ENCODE measurements at regions not wholly inside any gene's neighbourhood (a gene's known extent, or its start where the extent isn't known, plus 50 kb on each side); places are given as distances from the start of the nearest gene placed in this dataset.
"Not testable (repeated sequence)": the region's sequence is repeated elsewhere in the genome, so short reads cannot be mapped to it uniquely, and the experiment has no call there.

DNA sequence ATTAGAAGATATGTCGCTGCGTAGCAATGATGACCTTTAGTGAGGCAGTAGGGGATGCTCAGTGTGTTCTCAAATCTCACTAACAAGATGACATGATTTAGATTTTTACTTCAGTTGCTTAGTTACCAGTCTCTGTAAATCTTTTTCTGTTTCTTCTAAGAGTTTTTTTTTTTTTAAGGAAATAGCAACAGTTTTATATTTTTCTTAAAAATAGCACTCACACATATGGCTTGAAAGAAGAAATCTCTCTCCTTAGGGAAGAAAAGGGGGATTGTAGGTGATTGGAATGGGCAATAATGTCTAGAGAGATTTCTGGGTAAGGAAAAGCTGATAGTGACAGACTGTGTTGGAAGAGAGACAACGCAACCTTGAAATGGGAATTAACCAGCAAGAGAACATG is 524.6 kb upstream of the ARPP21 start:
- no peak overlapping the region for H3K4me3 ChIP-seq (replicated peaks in 1 of 2; ENCODE audit: low read depth in 2 of 2, low read length in 2 of 2)
- TF ChIP-seq, protein P1, sequence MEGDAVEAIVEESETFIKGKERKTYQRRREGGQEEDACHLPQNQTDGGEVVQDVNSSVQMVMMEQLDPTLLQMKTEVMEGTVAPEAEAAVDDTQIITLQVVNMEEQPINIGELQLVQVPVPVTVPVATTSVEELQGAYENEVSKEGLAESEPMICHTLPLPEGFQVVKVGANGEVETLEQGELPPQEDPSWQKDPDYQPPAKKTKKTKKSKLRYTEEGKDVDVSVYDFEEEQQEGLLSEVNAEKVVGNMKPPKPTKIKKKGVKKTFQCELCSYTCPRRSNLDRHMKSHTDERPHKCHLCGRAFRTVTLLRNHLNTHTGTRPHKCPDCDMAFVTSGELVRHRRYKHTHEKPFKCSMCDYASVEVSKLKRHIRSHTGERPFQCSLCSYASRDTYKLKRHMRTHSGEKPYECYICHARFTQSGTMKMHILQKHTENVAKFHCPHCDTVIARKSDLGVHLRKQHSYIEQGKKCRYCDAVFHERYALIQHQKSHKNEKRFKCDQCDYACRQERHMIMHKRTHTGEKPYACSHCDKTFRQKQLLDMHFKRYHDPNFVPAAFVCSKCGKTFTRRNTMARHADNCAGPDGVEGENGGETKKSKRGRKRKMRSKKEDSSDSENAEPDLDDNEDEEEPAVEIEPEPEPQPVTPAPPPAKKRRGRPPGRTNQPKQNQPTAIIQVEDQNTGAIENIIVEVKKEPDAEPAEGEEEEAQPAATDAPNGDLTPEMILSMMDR (IDR thresholded peaks at IDR 0.05; ENCODE audit: low read depth, low read length) = no peak
- no peak for DNase-seq (ENCODE audit: low read depth in 2 of 2)

DNA sequence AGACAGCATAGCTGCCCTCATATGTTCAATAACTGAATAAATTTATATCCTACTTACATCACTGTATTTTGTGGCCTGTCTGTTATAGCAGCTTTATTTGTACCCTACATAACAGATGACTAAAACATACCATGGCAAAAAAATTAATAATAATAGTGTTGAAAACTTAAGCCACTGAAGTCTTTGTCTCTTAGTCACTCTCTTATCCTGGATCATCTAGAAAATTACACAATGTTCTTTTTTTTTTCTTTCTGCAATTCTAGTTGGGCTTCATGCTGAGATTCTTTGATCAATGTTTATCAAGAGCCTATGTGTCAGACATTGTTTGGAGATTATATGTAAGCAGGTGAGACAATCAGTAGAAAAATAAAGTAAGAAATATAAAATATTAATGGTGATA is 519.3 kb upstream of the ARPP21 start:
- TF ChIP-seq, protein P1 (IDR thresholded peaks at IDR 0.05; ENCODE audit: low read depth, low read length) = no peak
- peak in 1 of 2 donors; percentile 2 for DNase-seq (ENCODE audit: low read depth in 2 of 2)
- no peak overlapping the region for H3K4me3 ChIP-seq (replicated peaks in 1 of 2; ENCODE audit: low read depth in 2 of 2, low read length in 2 of 2)

GRCh38 chr3:35137612-35138011 is 501.7 kb upstream of the ARPP21 start:
- DNase-seq (ENCODE audit: low read depth in 2 of 2) = no peak
- TF ChIP-seq, protein P1 (IDR thresholded peaks at IDR 0.05; ENCODE audit: low read depth, low read length) = no peak
- no peak overlapping the region for H3K4me3 ChIP-seq (replicated peaks in 1 of 2; ENCODE audit: low read depth in 2 of 2, low read length in 2 of 2)

GRCh38 chr3:35141406-35141805 is 497.9 kb upstream of the ARPP21 start:
- no peak for DNase-seq (ENCODE audit: low read depth in 2 of 2)
- TF ChIP-seq, protein P1 (IDR thresholded peaks at IDR 0.05; ENCODE audit: low read depth, low read length) = no peak
- H3K4me3 ChIP-seq (replicated peaks in 1 of 2; ENCODE audit: low read depth in 2 of 2, low read length in 2 of 2) = no peak overlapping the region

GRCh38 chr3:35144011-35144410 is 495.3 kb upstream of the ARPP21 start:
- TF ChIP-seq, protein P1 (IDR thresholded peaks at IDR 0.05; ENCODE audit: low read depth, low read length) = no peak
- H3K4me3 ChIP-seq (replicated peaks in 1 of 2; ENCODE audit: low read depth in 2 of 2, low read length in 2 of 2) = no peak overlapping the region
- no peak for DNase-seq (ENCODE audit: low read depth in 2 of 2)

DNA sequence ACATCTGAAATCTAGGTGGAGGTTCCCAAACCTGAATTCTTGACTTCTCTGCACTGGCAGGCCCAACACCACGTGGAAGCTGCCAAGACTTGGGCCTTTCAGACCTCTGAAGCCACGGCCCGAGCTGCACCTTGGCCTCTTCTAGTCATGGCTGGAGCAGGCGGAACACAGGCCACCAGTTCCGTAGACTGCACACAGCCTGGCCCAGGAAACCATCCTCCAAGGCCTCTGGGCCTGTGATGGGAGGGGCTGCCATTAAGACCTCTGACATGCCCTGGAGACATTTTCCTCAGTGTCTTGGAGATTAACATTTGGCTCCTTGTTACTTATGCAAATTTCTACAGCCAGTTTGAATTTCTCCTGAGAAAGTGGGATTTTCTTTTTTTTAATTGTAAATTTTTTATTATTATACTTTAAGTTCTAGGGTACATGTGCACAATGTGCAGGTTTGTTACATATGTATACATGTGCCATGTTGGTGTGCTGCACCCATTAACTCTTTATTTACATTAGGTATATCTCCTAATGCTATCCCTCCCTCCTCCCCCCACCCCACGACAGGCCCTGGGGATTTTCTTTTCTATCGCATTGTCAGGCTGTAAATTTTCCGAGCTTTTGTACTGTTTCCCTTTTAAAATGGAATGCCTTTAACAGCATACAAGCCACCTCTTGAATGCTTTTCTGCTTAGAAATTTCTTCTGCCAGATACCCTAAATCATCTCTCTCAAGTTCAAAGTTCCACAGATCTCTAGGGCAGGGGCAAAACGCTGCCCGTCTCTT is 492.9 kb upstream of the ARPP21 start:
- H3K4me3 ChIP-seq (replicated peaks in 1 of 2; ENCODE audit: low read depth in 2 of 2, low read length in 2 of 2); DNase-seq (ENCODE audit: low read depth in 2 of 2): not testable (repeated sequence)

- no peak overlapping the region for H3K4me3 ChIP-seq (replicated peaks in 1 of 2; ENCODE audit: low read depth in 2 of 2, low read length in 2 of 2)
- DNase-seq (ENCODE audit: low read depth in 2 of 2) = peak; percentile 5 to 45
- TF ChIP-seq, protein P1 (IDR thresholded peaks at IDR 0.05; ENCODE audit: low read depth, low read length) = no peak
Observed at GRCh38 chr3:35183927-35184675, 455.2 kb upstream of the ARPP21 start.
